ENCODE measurements at regions not wholly inside any gene's neighbourhood (a gene's known extent, or its start where the extent isn't known, plus 50 kb on each side); places are given as distances from the start of the nearest gene placed in this dataset.
A peak's percentile ranks its signal among the peaks of the same experiment; 100 is the strongest.

- no peaks in the 10 kb centered on the region for H3K27me3 ChIP-seq (ENCODE audit: control insufficient read depth, extremely low read depth, insufficient read depth, low read length)
- no peaks in the 10 kb centered on the region for H3K79me2 ChIP-seq (ENCODE audit: control insufficient read depth, insufficient read depth, low read length)
- no peak overlapping the region for H2AFZ ChIP-seq (ENCODE audit: control insufficient read depth, low read length)
- dilution Hi-C loops (cut with MboI; ENCODE audit: extremely low pct_ligation_motif_present, low sequenced_read_pairs): no loop called here
- H3K9me3 ChIP-seq (ENCODE audit: control insufficient read depth, low read depth, low read length): no peaks in the 10 kb centered on the region
- H4K20me1 ChIP-seq (ENCODE audit: control insufficient read depth, extremely low read depth, insufficient read depth, low read length): no peaks in the 10 kb centered on the region
- no peak overlapping the region for H3K9ac ChIP-seq (ENCODE audit: control insufficient read depth, extremely low read depth, insufficient read depth, low read length)
- H3K9me1 ChIP-seq (ENCODE audit: control insufficient read depth, extremely low read depth, insufficient read depth, low read length): no peaks in the 10 kb centered on the region
- no peak overlapping the region for H3K4me3 ChIP-seq (ENCODE audit: control insufficient read depth in 2 of 3, extremely low read depth in 1 of 3, insufficient read depth in 2 of 3, low read depth in 1 of 3, low read length in 3 of 3)
- peak overlapping the region; percentile 69 for H3K27ac ChIP-seq (ENCODE audit: control insufficient read depth, insufficient read depth, low read length)
- H3K4me1 ChIP-seq (ENCODE audit: control insufficient read depth, extremely low read depth, insufficient read depth, low read length): peaks cover 51% of the 10 kb centered on the region
- no peaks in the 10 kb centered on the region for H3K36me3 ChIP-seq (ENCODE audit: control insufficient read depth in 2 of 2, extremely low read depth in 1 of 2, insufficient read depth in 2 of 2, low read length in 2 of 2)
- FAIRE-seq (peak; percentile 98), DNase-seq (ENCODE audit: low read depth, low spot score) (peak; percentile 98)
- H3K4me2 ChIP-seq (ENCODE audit: control insufficient read depth, extremely low read depth, insufficient read depth, low read depth, low read length): peak overlapping the region; percentile 8
- TF ChIP-seq CTCF (optimal IDR thresholded peaks at IDR 0.05 in 1 of 3, IDR thresholded peaks at IDR 0.05 in 1 of 3, conservative IDR thresholded peaks at IDR 0.05 in 1 of 3; ENCODE audit: extremely low read depth in 1 of 3, insufficient read depth in 2 of 3, low read length in 3 of 3) (no peak), EZH2 (IDR thresholded peaks at IDR 0.05; ENCODE audit: low read length) (no peak)
These were observed 64.1 kb upstream of the PDZD8 start for GRCh38 chr10:117439243-117439912.

- H3K4me2 ChIP-seq (ENCODE audit: control insufficient read depth, extremely low read depth, insufficient read depth, low read depth, low read length): no peak overlapping the region
- H3K9me3 ChIP-seq (ENCODE audit: control insufficient read depth, low read depth, low read length): no peaks in the 10 kb centered on the region
- H3K79me2 ChIP-seq (ENCODE audit: control insufficient read depth, insufficient read depth, low read length): no peaks in the 10 kb centered on the region
- no peak for FAIRE-seq
- H2AFZ ChIP-seq (ENCODE audit: control insufficient read depth, low read length): no peak overlapping the region
- no peaks in the 10 kb centered on the region for H4K20me1 ChIP-seq (ENCODE audit: control insufficient read depth, extremely low read depth, insufficient read depth, low read length)
- TF ChIP-seq EZH2 (IDR thresholded peaks at IDR 0.05; ENCODE audit: low read length) (no peak), CTCF (optimal IDR thresholded peaks at IDR 0.05 in 1 of 3, IDR thresholded peaks at IDR 0.05 in 1 of 3, conservative IDR thresholded peaks at IDR 0.05 in 1 of 3; ENCODE audit: extremely low read depth in 1 of 3, insufficient read depth in 2 of 3, low read length in 3 of 3) (no peak)
- H3K4me1 ChIP-seq (ENCODE audit: control insufficient read depth, extremely low read depth, insufficient read depth, low read length): peaks cover 9% of the 10 kb centered on the region
- H3K9me1 ChIP-seq (ENCODE audit: control insufficient read depth, extremely low read depth, insufficient read depth, low read length): no peaks in the 10 kb centered on the region
- no peak overlapping the region for H3K27ac ChIP-seq (ENCODE audit: control insufficient read depth, insufficient read depth, low read length)
- no peaks in the 10 kb centered on the region for H3K36me3 ChIP-seq (ENCODE audit: control insufficient read depth in 2 of 2, extremely low read depth in 1 of 2, insufficient read depth in 2 of 2, low read length in 2 of 2)
- H3K27me3 ChIP-seq (ENCODE audit: control insufficient read depth, extremely low read depth, insufficient read depth, low read length): no peaks in the 10 kb centered on the region
- H3K9ac ChIP-seq (ENCODE audit: control insufficient read depth, extremely low read depth, insufficient read depth, low read length): no peak overlapping the region
- dilution Hi-C loops (cut with MboI; ENCODE audit: extremely low pct_ligation_motif_present, low sequenced_read_pairs): no loop called here
- no peak overlapping the region for H3K4me3 ChIP-seq (ENCODE audit: control insufficient read depth in 2 of 3, extremely low read depth in 1 of 3, insufficient read depth in 2 of 3, low read depth in 1 of 3, low read length in 3 of 3)
- no peak for DNase-seq (ENCODE audit: low read depth, low spot score)
These were observed 57.6 kb upstream of the PDZD8 start for GRCh38 chr10:117432866-117433265.

Data from keratinocyte (primary cell).